ENCODE measurements at regions not wholly inside any gene's neighbourhood (a gene's known extent, or its start where the extent isn't known, plus 50 kb on each side); places are given as distances from the start of the nearest gene placed in this dataset.

- no peak for DNase-seq
Measured at GRCh38 chr18:25866331-25866730, 224.1 kb downstream of the SS18 start.

DNA sequence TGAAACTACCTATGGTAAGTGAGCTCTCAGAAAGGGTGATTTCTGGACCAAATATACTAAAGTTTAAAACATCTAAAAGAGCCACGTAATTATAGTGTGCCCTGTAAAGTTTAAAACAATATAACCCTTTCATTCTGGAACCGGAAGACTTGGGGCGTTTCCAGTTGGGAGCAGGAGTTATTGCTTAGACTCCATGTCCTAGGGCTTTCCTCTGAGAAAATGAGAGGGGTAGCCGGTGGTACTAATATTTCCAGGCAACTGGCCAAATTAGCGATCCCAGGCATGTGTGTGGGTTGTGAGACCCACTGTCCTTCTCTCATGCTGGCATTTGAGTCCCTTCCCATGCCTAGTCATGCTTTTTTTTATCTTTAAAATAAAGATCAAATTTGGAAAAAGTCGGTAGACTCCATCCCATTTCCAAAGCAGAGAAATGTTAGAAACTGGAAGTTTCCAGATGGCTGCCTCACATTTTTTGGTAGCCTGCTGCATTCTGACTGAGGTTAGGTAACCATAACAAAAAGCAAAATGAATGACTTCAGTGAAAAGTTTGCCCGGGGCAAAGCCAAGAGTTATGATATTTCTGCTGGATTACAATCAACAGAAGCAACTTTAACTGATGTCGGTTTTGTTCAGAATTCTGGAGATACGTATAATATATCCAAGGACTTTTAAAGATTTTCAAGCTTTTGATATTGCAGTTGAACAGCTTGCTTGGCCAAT lies 227.4 kb downstream of the SS18 start:
- DNase-seq: no peak

DNA sequence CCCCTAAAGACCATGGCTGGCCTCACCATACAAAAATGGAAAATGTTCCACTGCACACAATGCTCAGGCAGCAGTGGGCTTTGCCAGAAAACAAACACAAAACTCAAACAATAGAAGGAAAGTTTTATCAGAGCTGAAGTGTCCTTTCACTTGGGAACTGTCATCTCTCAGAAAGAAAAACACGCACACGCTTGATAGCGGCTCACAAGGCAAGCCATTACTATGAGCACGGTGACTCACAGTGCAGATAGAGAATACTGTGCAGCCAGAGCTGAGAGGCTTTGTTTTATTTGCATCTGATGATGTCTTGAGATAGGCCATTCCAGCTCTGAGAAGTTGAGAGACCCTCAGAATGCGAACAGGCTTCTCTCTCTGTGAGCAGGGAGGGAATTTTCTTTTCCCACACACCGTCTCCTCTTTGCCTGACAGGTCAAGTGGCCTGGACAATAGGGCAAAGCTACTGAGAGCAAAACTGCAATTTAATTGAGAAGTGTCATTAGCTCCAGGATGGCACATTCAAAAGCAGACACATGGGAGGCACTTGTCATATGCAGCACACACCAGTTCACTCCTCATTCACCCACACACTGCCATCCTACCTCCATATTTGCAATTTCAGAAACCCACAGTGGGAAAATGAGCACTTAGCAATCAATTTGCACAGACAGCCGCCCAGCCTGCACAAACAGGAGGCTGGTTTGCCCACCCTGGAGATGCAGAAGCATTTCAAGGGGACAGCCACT lies 236.6 kb downstream of the SS18 start:
- DNase-seq: no peak

DNA sequence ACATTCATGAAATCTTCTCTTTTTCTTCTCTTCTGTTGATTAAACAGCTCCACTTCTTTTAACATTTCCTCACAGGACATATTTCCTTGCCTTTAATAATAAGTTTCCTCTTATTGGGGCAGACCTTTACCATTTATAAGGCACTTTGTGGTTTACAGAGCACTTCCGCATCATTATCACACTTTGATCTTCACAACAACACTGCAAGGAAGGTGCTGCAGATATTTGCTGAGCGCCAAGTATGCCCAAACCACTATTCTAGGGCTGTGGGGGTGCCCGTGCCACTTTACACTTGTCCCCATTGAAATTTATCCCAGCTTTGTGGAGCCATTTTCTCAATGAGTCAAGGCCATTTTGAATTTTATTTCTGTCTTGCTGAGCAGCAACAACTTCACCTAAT lies 246.6 kb downstream of the SS18 start:
- peak in 1 of 2 donors; percentile 3 for DNase-seq

- no peak for DNase-seq
Measured at GRCh38 chr18:25842665-25843064, 247.7 kb downstream of the SS18 start.

DNA sequence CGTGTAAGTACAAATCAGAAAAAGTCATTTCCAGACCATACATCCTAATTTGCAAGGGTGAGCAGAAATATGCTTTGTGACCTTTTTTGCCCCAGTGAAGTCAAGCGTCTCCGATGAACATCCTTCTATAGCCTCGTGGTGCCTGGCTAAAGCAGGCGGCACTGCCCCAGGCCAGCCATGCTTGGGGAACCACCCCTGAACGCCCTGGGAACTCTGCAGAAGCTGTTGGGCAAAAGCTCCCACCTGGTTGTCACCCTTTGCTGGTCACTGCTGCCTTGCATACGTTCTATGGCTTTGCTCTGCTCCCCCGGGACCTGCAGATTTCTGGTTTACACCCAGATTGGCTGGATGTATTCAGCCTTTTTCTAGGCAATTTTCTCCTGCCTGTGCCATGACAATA lies 256.4 kb downstream of the SS18 start:
- no peak for DNase-seq

DNA sequence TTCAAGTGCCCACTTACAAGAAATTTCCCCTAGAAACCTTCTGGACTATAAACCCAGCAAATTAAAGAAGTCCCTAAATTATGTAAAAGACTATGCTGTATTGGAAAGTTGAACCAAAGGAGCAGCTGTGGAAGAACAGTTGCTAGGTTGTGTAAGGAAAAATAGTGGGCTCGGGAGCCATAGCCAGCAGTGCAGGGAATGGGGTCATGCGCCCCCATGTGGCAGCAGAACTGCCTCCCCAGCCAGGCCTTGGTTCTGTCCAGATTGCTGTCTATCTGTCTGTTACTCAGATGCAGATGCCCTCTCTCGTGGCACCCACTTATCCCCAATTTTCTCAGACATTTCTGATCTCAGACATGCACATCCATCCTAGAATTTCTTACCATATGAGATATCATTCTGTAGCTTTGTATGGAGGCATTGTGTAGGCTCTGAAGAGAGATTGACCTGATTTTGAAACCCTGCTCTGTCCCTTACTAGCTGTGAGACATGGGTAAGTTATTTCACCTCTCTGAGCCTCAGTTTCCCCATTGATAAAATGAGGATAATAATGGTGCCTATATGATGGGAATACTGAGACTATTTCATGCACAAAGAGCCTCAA lies 258.3 kb downstream of the SS18 start:
- DNase-seq: no peak

GRCh38 chr18:25831301-25831701 lies 259.1 kb downstream of the SS18 start:
- no peak for DNase-seq

- no peak for DNase-seq
Measured at GRCh38 chr18:25830787-25831186, 259.6 kb downstream of the SS18 start.

GRCh38 chr18:25827961-25828561 lies 262.4 kb downstream of the SS18 start:
- DNase-seq: no peak

DNA sequence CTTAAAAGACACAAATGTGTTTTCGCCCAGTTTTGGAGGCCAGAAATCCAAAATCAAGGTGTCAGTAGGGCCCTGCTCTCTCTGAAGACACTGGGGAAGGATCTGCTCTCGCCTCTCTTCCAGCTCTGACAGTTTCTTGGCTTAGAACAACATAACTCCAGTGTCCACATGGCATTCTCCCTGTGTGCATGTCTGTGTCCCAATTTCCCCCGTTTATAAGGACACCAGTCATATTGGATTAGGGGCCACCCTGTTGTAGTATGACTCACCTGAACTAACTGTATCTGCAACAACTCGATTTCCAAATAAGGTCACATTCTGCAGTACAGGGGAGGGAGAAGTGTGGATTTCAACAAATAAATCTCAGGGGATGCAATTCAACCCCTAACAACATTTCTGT lies 263.2 kb downstream of the SS18 start:
- no peak for DNase-seq

DNA sequence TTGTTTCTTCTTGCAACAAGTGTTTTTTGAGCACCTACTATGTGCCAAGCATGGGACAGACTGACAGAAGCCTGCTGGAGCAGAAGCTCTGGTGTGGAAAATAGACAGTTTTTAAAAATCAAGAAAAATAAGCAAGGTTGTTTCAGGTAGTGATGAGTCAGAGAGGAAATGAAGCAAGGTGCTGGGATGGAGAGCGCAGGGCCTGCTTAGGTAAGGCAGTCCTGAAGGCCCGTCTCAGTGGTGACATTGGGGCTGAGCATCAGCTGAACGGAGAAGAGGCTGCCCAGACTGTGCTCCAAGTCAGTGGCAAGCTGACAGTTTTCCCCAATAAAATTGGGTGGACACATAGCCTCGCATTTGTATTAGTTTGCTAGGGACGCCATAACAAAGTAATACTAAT lies 263.6 kb downstream of the SS18 start:
- no peak for DNase-seq

- DNase-seq: no peak
Measured at GRCh38 chr18:25825979-25826776, 264.2 kb downstream of the SS18 start.

DNA sequence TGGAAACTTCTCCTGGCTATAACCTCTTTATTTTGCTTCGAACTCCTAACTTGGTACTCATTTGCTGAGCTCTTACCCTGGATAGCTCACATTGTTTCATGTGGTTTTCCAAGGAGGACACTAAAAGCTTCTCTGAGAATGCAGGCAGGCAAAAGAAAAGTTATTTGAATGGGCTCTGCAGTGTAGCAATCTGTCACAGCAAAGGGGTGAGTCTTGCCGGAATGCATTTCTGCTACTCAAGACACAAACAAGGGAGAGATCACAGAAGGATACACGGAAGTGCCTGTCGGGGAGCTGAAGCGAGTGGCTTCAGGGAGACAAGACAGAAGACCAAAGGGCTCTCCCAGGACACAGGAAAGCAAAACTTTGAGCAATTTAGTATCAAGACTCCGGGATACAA lies 265.4 kb downstream of the SS18 start:
- DNase-seq: no peak

- DNase-seq: no peak
Measured at GRCh38 chr18:25819746-25820363, 270.6 kb downstream of the SS18 start.

- DNase-seq: no peak
Measured at GRCh38 chr18:25818505-25818904, 271.9 kb downstream of the SS18 start.

GRCh38 chr18:25817546-25818237 lies 272.7 kb downstream of the SS18 start:
- no peak for DNase-seq

- DNase-seq: no peak
Measured at GRCh38 chr18:25815659-25816058, 274.8 kb downstream of the SS18 start.

GRCh38 chr18:25814841-25815458 lies 275.5 kb downstream of the SS18 start:
- no peak for DNase-seq

DNA sequence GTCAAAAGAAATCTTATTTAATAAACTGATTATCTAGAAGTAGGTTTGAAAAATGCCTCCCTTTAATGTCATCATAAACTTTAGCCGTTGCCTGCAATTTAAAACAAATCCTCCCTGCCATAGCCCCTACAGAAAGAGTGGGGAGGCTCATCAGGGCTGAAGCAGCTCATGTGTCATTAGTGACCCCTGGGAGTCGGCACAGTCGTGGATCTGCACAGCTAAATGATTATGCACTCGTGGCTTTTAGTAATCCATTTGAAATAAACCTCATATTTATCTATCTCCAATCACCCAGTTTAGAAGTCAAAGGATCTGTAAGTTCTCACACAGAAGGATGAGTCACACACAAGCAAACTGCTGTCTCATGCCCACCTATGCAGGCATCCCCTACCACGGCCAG lies 277.3 kb downstream of the SS18 start:
- DNase-seq: no peak

GRCh38 chr18:25810736-25811135 lies 279.7 kb downstream of the SS18 start:
- no peak for DNase-seq
